Kidney (tissue), 13 donors: ENCODE measurements at regions not wholly inside any gene's neighbourhood (a gene's known extent, or its start where the extent isn't known, plus 50 kb on each side); places are given as distances from the start of the nearest gene placed in this dataset.

Source experiments
- DNase-seq, 5 donors: peaks; one replicate each; pipeline ENCODE4 v3.0.0-alpha.2; 2013 to 2020
- FAIRE-seq: peaks from 2 replicates; lab custom pipeline; 2012; peaks lifted over from hg19 to GRCh38; lab: Jason Lieb, UNC
- H3K27ac ChIP-seq, 2 donors: one replicate each; pipeline ENCODE4 v1.7.0; 2013; ENCODE audit warnings: low read depth in 2 of 2, low read length in 2 of 2, inconsistent platforms in 1 of 2
- H3K27me3 ChIP-seq: one replicate; pipeline ENCODE4 v1.7.1; 2013; ENCODE audit warnings: low read length, inconsistent platforms; ENCODE audit not compliant: control insufficient read depth, insufficient read depth
- H3K36me3 ChIP-seq, 3 donors: one replicate each; pipeline versions ENCODE4 v1.7.0 to v1.7.1; 2013; ENCODE audit warnings: low read length in 3 of 3, control low read depth in 1 of 3, inconsistent platforms in 1 of 3; ENCODE audit not compliant: insufficient read depth in 3 of 3, control insufficient read depth in 2 of 3
- H3K4me1 ChIP-seq, 3 donors: one replicate each; pipeline versions ENCODE4 v1.7.0 to v1.7.1; 2013; ENCODE audit warnings: low read length in 3 of 3, inconsistent platforms in 1 of 3, low read depth in 1 of 3; ENCODE audit not compliant: control insufficient read depth in 2 of 3, insufficient read depth in 2 of 3
- H3K4me3 ChIP-seq, 3 donors: one replicate each; pipeline versions ENCODE4 v1.7.0 to v1.8.1; 2013; ENCODE audit warnings: low read length in 3 of 3, control low read depth in 1 of 3, inconsistent platforms in 1 of 3
- H3K9ac ChIP-seq, 3 donors: one replicate each; pipeline versions ENCODE4 v1.7.0 to v1.7.1; 2013; ENCODE audit warnings: low read length in 3 of 3, control low read depth in 1 of 3, inconsistent platforms in 1 of 3
- H3K9me3 ChIP-seq, 3 donors: one replicate each; pipeline versions ENCODE4 v1.7.0 to v1.7.1; 2013; ENCODE audit warnings: low read length in 3 of 3, control low read depth in 1 of 3, inconsistent platforms in 1 of 3; ENCODE audit not compliant: control insufficient read depth in 2 of 3, insufficient read depth in 1 of 3
- CTCF ChIP-seq: IDR thresholded peaks from 3 replicates; pipeline ENCODE4 v1.5.1; 2012; ENCODE audit warnings: mild to moderate bottlenecking, moderate library complexity, borderline replicate concordance; ENCODE audit not compliant: insufficient read depth; ENCODE audit errors: extremely low read depth
- intact Hi-C: fragments of 100-400 bp; cut with DNase I; formaldehyde crosslinking; loops from one replicate; pipeline ENCODE4 v1.11.1; 2022
- donor health status: control.
- donor health status: control.
- donor health status: control.
- donor health status: control.
- donor health status: control.
- donor health status: DM: yes; HTN: yes; CAD: no.
- donor health status: Normal renal cell carcinoma (clear cell type).

DNA sequence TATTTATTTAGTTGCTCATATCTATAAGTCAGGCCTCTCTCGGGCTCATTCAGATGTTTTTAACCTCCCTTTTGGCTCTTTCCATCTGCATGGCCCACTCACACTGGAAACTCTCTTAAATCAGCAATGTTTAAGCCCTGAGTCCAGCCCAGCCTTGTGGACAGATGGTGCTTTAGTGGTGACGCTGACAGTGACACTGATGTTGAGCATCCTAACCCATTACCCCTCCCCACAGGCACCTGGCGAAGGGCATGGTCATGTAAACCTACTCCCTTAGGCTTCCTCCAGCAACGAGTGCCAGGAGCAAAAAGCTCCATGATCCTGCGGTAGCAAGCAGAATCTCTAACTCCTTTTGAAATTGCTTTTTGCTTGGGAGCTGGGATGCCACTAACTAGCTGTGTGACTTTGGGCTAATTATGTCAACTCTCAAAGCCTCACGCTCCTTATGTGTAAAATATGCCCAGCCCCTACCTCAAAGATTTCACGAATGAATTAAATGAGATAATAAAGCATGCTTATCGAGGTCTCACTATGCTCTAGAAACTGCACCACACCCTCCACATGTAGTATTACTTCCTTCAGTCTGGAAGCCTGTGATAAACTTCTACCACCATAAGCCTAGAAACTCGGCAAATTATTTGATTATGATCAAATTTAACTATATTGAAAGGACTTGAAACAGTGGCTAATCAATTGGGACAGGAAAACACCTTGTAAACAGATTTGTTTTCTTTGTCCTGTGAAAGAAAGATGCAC is 569.4 kb downstream of the BCOR start:
- Histone ChIP-seq H3K9me3 (no peaks in the 10 kb centered on the region), H3K4me1 (no peaks in the 10 kb centered on the region), H3K4me3 (no peak overlapping the region), H3K9ac (no peak overlapping the region), H3K27ac (no peak overlapping the region), H3K36me3 (no peaks in the 10 kb centered on the region), H3K27me3 (no peaks in the 10 kb centered on the region)
- FAIRE-seq (no peak), DNase-seq (no peak)
- intact Hi-C loops = no loop called here
- TF ChIP-seq CTCF = no peak

DNA sequence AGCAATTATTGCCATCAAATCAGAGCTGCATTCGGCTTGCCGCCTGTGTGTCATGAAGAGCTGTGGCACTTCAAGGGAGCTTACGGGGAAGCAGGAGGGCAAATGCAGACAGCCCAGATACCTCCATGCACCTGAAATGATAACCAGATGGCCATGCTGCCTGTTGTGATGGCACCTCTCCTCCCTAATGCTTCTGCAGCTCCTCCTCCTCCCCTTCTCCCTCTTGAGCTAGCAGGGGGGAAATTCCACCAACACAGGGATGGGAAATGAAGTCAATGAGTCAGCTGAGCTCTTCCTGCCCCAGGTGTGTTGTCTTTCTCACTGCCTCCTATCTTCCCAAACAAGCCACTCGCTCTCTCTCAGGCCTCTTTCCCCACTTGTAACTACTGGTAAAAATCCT is 565.0 kb downstream of the BCOR start:
- no peak for TF ChIP-seq CTCF
- no peak overlapping the region for H3K4me3 ChIP-seq
- H3K27ac ChIP-seq = no peak overlapping the region
- FAIRE-seq = no peak
- intact Hi-C loops = no loop called here
- DNase-seq = no peak
- H3K9me3 ChIP-seq = no peaks in the 10 kb centered on the region
- peaks cover 3% of the 10 kb centered on the region for H3K27me3 ChIP-seq
- H3K36me3 ChIP-seq = no peaks in the 10 kb centered on the region
- no peaks in the 10 kb centered on the region for H3K4me1 ChIP-seq
- H3K9ac ChIP-seq = no peak overlapping the region

DNA sequence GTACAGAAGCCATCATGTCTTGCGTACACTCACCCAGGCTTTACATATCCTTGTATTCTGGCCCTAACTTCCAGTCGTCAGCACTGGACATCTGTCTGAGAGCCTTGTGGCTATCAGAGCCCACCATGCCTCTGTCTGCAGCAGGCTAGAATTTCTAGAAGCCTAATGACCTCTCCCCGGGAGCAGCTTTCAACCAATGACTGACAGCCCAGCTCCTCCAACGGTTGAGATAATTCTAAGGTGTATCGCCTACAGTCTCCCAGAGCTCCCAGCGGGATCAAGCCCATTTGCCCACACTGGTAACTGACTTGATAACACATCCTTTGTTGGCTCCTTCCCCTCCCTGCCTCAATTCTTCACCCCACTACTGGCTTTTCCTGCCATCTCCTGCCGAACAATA is 562.8 kb downstream of the BCOR start:
- no peaks in the 10 kb centered on the region for H3K36me3 ChIP-seq
- DNase-seq = no peak
- no peaks in the 10 kb centered on the region for H3K9me3 ChIP-seq
- no peak for FAIRE-seq
- H3K9ac ChIP-seq = no peak overlapping the region
- H3K27ac ChIP-seq = no peak overlapping the region
- TF ChIP-seq CTCF = no peak
- H3K27me3 ChIP-seq = peaks cover 3% of the 10 kb centered on the region
- no peak overlapping the region for H3K4me3 ChIP-seq
- intact Hi-C loops = no loop called here
- H3K4me1 ChIP-seq = no peaks in the 10 kb centered on the region
